C4-2B (cell line): ENCODE measurements at regions not wholly inside any gene's neighbourhood (a gene's known extent, or its start where the extent isn't known, plus 50 kb on each side); places are given as distances from the start of the nearest gene placed in this dataset.

Source experiments
- H3K27ac ChIP-seq: fragments of 450-650 bp; 2 replicates; pipeline ENCODE4 v1.5.1; 2017
- ZFX ChIP-seq: fragments of 450-650 bp; IDR thresholded peaks from 2 replicates; pipeline ENCODE4 v1.6.1; 2017
- TF ChIP-seq, protein P1 (sequence below): fragments of 450-650 bp; conservative IDR thresholded peaks from 2 replicates; pipeline ENCODE4 v1.5.1; 2017; ENCODE audit warnings: mild to moderate bottlenecking

DNA sequence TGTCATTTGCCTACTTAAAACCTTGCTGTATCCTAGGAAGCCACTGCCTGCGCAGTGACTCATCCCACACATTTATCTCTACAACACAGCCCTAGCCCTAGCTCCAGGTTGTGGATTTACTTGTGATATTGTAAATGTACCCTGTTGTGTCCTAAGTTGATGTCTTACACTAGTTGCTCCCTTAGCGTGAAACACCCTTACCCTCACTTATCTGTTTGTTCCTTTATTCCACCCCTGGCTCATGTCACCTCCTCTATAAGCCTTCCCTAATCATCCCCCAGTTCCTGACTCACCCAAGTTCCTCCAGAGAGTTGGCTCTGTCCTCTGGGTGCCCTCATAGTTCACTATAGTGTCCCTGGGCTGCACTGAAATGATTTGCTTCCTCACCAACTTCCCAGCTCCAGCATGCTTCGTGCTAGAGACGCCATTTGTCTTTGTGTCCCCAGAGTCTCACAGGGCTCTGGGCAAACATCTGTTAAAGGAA, 431.8 kb upstream of the FAT3 start:
- TF ChIP-seq, protein P1, sequence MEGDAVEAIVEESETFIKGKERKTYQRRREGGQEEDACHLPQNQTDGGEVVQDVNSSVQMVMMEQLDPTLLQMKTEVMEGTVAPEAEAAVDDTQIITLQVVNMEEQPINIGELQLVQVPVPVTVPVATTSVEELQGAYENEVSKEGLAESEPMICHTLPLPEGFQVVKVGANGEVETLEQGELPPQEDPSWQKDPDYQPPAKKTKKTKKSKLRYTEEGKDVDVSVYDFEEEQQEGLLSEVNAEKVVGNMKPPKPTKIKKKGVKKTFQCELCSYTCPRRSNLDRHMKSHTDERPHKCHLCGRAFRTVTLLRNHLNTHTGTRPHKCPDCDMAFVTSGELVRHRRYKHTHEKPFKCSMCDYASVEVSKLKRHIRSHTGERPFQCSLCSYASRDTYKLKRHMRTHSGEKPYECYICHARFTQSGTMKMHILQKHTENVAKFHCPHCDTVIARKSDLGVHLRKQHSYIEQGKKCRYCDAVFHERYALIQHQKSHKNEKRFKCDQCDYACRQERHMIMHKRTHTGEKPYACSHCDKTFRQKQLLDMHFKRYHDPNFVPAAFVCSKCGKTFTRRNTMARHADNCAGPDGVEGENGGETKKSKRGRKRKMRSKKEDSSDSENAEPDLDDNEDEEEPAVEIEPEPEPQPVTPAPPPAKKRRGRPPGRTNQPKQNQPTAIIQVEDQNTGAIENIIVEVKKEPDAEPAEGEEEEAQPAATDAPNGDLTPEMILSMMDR: no peak
- no peak for TF ChIP-seq ZFX
- no peak overlapping the region for H3K27ac ChIP-seq

DNA sequence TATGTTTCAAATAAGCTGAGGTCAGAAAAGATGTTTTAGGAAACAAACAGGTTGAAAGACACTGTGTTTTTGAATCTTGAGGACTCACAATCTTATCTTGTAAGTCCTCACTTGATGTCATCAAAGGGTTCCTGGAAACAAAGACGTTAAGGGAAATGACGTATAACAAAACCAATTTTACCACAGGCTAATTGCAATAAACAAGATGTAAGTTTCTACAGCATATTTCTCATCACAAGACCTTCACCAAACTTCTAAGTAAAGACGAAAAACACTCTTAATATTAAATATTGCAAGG, 433.5 kb upstream of the FAT3 start:
- no peak for TF ChIP-seq ZFX
- TF ChIP-seq, protein P1: no peak
- no peak overlapping the region for H3K27ac ChIP-seq

DNA sequence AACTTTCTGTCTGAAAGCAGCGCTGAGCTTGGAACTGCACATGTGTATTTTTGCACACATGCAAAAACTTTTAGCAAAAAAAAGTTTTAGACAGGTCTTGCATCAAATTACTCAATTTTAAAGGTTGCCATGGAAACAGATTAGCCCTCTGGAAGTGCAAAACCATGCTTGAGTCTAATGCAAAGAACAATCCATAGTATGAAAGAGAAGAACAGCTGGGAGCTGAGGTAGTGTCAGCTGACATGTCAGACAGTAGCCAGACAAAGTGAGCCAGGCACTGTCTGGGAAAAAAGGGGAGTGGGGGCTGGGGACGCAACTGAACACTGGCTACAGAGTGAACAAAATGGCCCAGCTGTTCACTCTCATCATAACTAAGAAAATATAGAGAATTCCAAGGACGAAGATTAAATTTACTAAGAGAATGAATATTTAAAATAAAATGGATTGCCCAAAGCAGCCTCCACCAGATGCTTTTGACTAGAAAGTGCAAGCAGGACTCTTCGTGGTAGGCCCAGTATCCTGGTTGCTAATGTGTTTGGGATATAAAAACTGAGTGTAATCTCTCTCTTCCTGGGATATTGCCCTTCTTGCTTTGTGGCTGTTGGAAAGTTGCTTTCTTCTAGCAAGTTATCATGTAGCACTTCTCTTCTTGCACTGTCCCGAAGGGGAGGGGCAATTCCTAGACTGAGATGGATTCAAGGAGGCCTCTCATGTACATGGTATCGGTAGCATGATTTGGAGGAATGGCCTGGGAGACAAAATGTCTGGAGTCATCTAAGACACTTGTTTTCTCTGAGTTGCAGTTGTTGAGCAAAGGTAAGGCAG, 434.1 kb upstream of the FAT3 start:
- H3K27ac ChIP-seq: no peak overlapping the region
- TF ChIP-seq, protein P1: no peak
- TF ChIP-seq ZFX: no peak

GRCh38 chr11:91788764-91789163, 435.9 kb upstream of the FAT3 start:
- TF ChIP-seq, protein P1: no peak
- no peak for TF ChIP-seq ZFX
- no peak overlapping the region for H3K27ac ChIP-seq

DNA sequence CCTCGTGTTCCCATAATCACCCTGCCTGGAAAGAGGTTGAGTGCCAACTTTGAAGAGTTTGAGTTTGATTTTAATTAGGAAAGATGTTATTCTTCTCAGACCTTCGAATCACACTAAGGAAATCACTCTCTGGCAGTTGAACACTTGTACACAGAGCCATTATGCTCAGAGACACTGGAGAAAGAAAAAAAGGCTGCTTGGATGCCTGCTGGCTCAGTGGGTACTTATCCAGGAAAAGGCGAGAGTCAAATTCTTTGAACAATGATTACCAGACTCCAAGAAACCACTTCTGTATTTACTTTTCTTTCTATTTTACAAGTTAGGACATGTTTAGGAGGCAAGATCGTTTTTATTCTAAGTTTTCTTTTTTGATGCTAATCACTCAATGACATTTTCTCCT, 438.5 kb upstream of the FAT3 start:
- TF ChIP-seq, protein P1: no peak
- no peak for TF ChIP-seq ZFX
- H3K27ac ChIP-seq: no peak overlapping the region

DNA sequence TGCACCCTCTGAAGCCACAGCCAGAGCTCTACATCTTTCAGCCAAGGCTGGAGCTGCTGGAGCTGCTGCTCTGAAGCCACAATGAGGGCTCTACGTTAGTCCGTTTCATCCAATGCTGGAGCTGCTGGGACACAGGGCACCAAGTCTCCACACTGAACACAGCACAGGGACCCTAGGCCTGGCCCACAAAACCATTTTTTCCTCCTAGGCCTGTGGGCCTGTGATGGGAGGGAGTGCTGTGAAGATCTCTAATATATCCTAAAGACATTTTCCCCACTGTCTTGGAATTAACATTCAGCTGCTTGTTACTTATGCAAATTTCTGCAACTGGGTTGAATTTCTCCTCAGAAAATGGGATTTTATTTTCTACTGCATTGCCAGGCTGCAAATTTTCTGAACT, 441.4 kb upstream of the FAT3 start:
- H3K27ac ChIP-seq: no peak overlapping the region

DNA sequence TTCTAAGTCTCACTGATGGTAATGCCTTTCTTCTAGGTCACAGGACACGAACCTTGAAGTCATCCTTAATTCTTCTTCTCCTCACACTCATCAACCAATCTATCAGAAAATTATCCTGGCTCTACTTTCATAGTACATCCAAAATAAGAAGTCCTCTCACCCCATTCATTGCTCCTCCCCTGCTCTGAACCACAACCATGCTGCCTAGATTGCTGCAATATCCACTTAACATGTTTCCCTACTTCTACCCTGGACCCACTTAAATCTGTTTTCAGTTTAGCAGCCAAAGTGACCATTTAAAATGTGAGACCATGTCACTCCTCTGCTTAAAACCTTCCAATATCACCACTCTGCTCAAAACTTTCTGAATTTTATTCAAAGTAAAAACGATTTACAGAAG, 445.9 kb upstream of the FAT3 start:
- H3K27ac ChIP-seq: no peak overlapping the region

More for the DNA sequence above, 441.4 kb upstream of the FAT3 start:
- TF ChIP-seq, protein P1: no peak
- no peak for TF ChIP-seq ZFX

More for the DNA sequence above, 445.9 kb upstream of the FAT3 start:
- TF ChIP-seq, protein P1: no peak
- TF ChIP-seq ZFX: no peak
